HCT116 (cell line): ENCODE measurements at regions not wholly inside any gene's neighbourhood (a gene's known extent, or its start where the extent isn't known, plus 50 kb on each side); places are given as distances from the start of the nearest gene placed in this dataset.

ENCODE experiments used
- ATAC-seq: fragments of 200-7000 bp; cut with Tn5 transposase; 2 replicates; pipeline ENCODE4 v1.9.1; 2020; ENCODE audit warnings: mild to moderate bottlenecking, moderate library complexity
- BruUV-seq: library from RNA; stranded (reverse); fragments of 400-500 nt; replicated peaks from 2 replicates; lab custom pipeline; 2021; lab: Mats Ljungman, UMichigan
- CTCF ChIA-PET: fragments of 300-600 bp; sonication (Branson Sonifier 250); formaldehyde crosslinking; loops from one replicate; lab custom pipeline; 2021; ENCODE audit warnings: antibody characterized with exemption; lab: Charles Lee
- POLR2A ChIA-PET: fragments of 300-600, 350-600 bp; sonication (Branson Sonifier 250); formaldehyde crosslinking; loops from one replicate; lab custom pipeline; 2021; ENCODE audit warnings: antibody characterized with exemption; lab: Charles Lee
- RAD21 ChIA-PET, 2 experiments: fragments of 300-600 bp; sonication (Branson Sonifier 250); formaldehyde crosslinking; loops; one replicate each; lab custom pipeline; 2023; ENCODE audit warnings: low total read pairs in 2 of 2; ENCODE audit not compliant: uncharacterized antibody in 2 of 2, unreplicated experiment in 2 of 2, low non-redundant PET in 1 of 2; lab: Charles Lee
- DNase-seq: peaks from one replicate; pipeline ENCODE4 v3.0.0-alpha.2; 2010; ENCODE audit warnings: low read depth, low spot score
- H2AFZ ChIP-seq: fragments of 200-600 bp; shearing (Covaris generic), sonication (generic); 2 replicates; pipeline ENCODE4 v1.6.1; 2017; ENCODE audit warnings: low read depth, mixed run types, mixed read lengths, antibody characterized with exemption, low read length; ENCODE audit not compliant: poor library complexity, severe bottlenecking
- H3K27ac ChIP-seq: 2 replicates; pipeline ENCODE4 v1.5.1; 2012; ENCODE audit warnings: low read depth, low read length
- H3K27me3 ChIP-seq: fragments of 200-600 bp; sonication (generic); 2 replicates; pipeline ENCODE4 v1.6.1; 2016; ENCODE audit warnings: mixed run types, low read length, mixed read lengths; ENCODE audit not compliant: insufficient read depth
- H3K36me3 ChIP-seq, 2 experiments: fragments of 200-500 bp in 1 of 2; fragments of 200-600 bp in 1 of 2; sonication (Bioruptor generic) in 1 of 2; sonication (generic) in 1 of 2; 2 replicates each; pipeline versions ENCODE4 v1.5.1 to v1.6.1; 2014 to 2016; ENCODE audit warnings: low read length in 2 of 2, inconsistent platforms in 1 of 2, mixed read lengths in 1 of 2, mixed run types in 1 of 2; ENCODE audit not compliant: insufficient read depth in 2 of 2, control insufficient read depth in 1 of 2
- H3K4me1 ChIP-seq, 2 experiments: fragments of 200-600 bp in 1 of 2; sonication (generic) in 1 of 2; 2 replicates each; pipeline versions ENCODE4 v1.5.1 to v1.6.1; 2012 to 2017; ENCODE audit warnings: low read length in 2 of 2, inconsistent platforms in 1 of 2, mild to moderate bottlenecking in 1 of 2, mixed read lengths in 1 of 2, mixed run types in 1 of 2, moderate library complexity in 1 of 2; ENCODE audit not compliant: insufficient read depth in 2 of 2, control insufficient read depth in 1 of 2
- H3K4me2 ChIP-seq: fragments of 200-600 bp; sonication (generic); 2 replicates; pipeline ENCODE4 v1.6.1; 2017; ENCODE audit warnings: mixed run types, low read length, mixed read lengths
- H3K4me3 ChIP-seq, 2 experiments: fragments of 200-600 bp in 1 of 2; sonication (generic) in 1 of 2; replicated peaks in 1 of 2; 2 replicates each; pipeline ENCODE4 v1.5.1; 2011 to 2016; ENCODE audit warnings: low read length in 2 of 2, control low read depth in 1 of 2, low read depth in 1 of 2, mild to moderate bottlenecking in 1 of 2, mixed read lengths in 1 of 2, mixed run types in 1 of 2
- H3K79me2 ChIP-seq: fragments of 200-600 bp; sonication (generic); 2 replicates; pipeline ENCODE4 v1.6.1; 2017; ENCODE audit warnings: mild to moderate bottlenecking, mixed run types, low read length, moderate library complexity, mixed read lengths; ENCODE audit not compliant: insufficient read depth
- H3K9ac ChIP-seq: fragments of 200-600 bp; sonication (generic); 2 replicates; pipeline ENCODE4 v1.6.1; 2016; ENCODE audit warnings: low read length, mixed read lengths
- H3K9me2 ChIP-seq: fragments of 200-600 bp; sonication (generic), shearing (Covaris generic); 2 replicates; pipeline ENCODE4 v1.6.1; 2017; ENCODE audit warnings: mixed run types, mild to moderate bottlenecking, moderate library complexity; ENCODE audit not compliant: insufficient read depth
- H3K9me3 ChIP-seq, 2 experiments: fragments of 200-500 bp in 1 of 2; fragments of 200-600 bp in 1 of 2; sonication (Bioruptor generic) in 1 of 2; sonication (generic) in 1 of 2; 2 replicates each; pipeline ENCODE4 v1.6.1; 2014 to 2017; ENCODE audit warnings: low read length in 2 of 2, mixed read lengths in 2 of 2, inconsistent platforms in 1 of 2, low read depth in 1 of 2, mild to moderate bottlenecking in 1 of 2, mixed run types in 1 of 2, moderate library complexity in 1 of 2; ENCODE audit not compliant: control insufficient read depth in 1 of 2, insufficient read depth in 1 of 2
- H4K20me1 ChIP-seq: fragments of 200-600 bp; sonication (generic), shearing (Covaris generic); 2 replicates; pipeline ENCODE4 v1.6.1; 2017; ENCODE audit warnings: mixed run types, mild to moderate bottlenecking, moderate library complexity; ENCODE audit not compliant: insufficient read depth
- CTCF ChIP-seq, 3 experiments: fragments of 200-600 bp in 1 of 3; sonication (generic) in 1 of 3; IDR thresholded peaks in 2 of 3; conservative IDR thresholded peaks in 1 of 3; 2 replicates each; pipeline ENCODE4 v1.5.1; 2012 to 2017; ENCODE audit warnings: low read depth in 2 of 3, low read length in 2 of 3, antibody characterized with exemption in 1 of 3, borderline replicate concordance in 1 of 3, control low read depth in 1 of 3, mild to moderate bottlenecking in 1 of 3, mixed read lengths in 1 of 3, mixed run types in 1 of 3, moderate library complexity in 1 of 3; ENCODE audit not compliant: insufficient read depth in 1 of 3
- EGR1 ChIP-seq: IDR thresholded peaks from 2 replicates; pipeline ENCODE4 v1.6.1; 2012; ENCODE audit warnings: low read depth
- EZH2phosphoT487 ChIP-seq: fragments of 200-600 bp; IDR thresholded peaks from 2 replicates; pipeline ENCODE4 v1.6.1; 2018; ENCODE audit warnings: antibody characterized with exemption, borderline replicate concordance
- FOSL1 ChIP-seq: IDR thresholded peaks from 2 replicates; pipeline ENCODE4 v1.6.1; 2012; ENCODE audit warnings: low read depth
- MAX ChIP-seq: IDR thresholded peaks from 2 replicates; pipeline ENCODE4 v1.6.1; 2012
- POLR2A ChIP-seq: IDR thresholded peaks from 2 replicates; pipeline ENCODE4 v1.7.0; 2011; ENCODE audit warnings: borderline replicate concordance; ENCODE audit not compliant: insufficient read depth, insufficient read length; ENCODE audit errors: extremely low read depth
- RAD21 ChIP-seq: IDR thresholded peaks from 2 replicates; pipeline ENCODE4 v1.6.1; 2012; ENCODE audit warnings: low read depth, mild to moderate bottlenecking
- ZFX ChIP-seq: fragments of 450-650 bp; IDR thresholded peaks from 2 replicates; pipeline ENCODE4 v1.6.1; 2017
- ZNF274 ChIP-seq: fragments of 200-500 bp; sonication (Bioruptor generic); IDR thresholded peaks from 2 replicates; pipeline ENCODE4 v1.6.1; 2014; ENCODE audit warnings: mild to moderate bottlenecking, low read depth, low read length, inconsistent platforms
- intact Hi-C: fragments of 100-400 bp; cut with micrococcal nuclease; formaldehyde crosslinking; loops from 2 replicates; pipeline ENCODE4 v1.10.0; 2022
- TF ChIP-seq, protein P1 (sequence below): IDR thresholded peaks from 2 replicates; pipeline ENCODE4 v1.6.1; 2011; ENCODE audit warnings: mild to moderate bottlenecking, low read length, moderate library complexity; ENCODE audit not compliant: insufficient replicate concordance; ENCODE audit errors: extremely low read depth

DNA sequence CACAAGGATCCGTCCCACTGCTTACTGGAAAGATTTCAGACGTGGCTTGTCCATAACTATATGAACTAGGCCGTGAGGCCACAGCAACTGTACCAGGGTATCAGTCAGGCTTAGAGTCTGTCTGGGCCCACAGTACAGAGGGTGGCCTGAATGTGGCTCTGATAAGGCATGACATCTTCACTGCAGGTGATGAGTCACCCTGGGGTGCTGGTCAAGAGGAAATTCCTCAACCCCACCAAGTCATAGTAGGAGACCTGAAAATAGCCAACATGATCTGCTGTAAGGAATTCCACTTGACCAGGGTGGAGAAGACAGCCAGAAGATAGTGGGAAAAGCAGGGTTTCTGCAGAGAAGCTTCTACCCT, 107.7 kb downstream of the INHBB start (continued):
- TF ChIP-seq, protein P1, sequence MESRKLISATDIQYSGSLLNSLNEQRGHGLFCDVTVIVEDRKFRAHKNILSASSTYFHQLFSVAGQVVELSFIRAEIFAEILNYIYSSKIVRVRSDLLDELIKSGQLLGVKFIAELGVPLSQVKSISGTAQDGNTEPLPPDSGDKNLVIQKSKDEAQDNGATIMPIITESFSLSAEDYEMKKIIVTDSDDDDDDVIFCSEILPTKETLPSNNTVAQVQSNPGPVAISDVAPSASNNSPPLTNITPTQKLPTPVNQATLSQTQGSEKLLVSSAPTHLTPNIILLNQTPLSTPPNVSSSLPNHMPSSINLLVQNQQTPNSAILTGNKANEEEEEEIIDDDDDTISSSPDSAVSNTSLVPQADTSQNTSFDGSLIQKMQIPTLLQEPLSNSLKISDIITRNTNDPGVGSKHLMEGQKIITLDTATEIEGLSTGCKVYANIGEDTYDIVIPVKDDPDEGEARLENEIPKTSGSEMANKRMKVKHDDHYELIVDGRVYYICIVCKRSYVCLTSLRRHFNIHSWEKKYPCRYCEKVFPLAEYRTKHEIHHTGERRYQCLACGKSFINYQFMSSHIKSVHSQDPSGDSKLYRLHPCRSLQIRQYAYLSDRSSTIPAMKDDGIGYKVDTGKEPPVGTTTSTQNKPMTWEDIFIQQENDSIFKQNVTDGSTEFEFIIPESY: no peak
- TF ChIP-seq ZFX: no peak
- TF ChIP-seq, all 23 proteins: peak for 0

DNA sequence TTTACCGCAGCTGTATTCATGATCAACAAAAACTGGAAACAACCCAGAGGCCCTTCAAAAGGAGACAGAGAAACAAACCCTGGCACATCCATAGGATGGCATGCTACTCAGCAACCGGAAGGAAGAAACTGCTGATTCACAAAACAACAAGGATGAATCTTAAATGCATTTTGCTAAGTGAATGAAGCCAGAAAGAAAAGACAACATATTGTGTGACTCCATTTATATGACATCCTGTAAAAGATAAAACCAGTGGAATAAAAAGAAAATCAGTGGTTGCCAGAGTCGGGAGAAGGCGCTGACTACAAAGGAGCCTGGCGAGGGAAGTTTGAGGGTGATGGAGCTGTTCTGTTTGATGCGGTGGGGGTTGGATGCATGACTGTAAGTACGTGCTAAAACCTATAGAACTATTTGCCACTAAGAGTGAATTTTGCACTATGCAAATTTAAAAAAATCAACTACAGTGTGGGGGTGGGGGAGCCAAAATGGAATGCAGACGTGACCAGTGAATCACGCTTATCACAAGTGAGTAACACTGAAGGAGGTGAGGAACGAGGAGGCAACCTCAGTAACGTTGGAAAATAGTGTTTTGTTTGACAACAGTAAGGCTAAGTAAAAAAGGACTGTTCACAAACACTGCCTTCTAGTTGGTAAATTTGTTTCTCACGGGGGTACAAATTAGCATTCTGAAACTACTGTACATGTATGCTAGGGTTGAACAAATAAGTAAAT, 108.9 kb downstream of the INHBB start:
- no peaks in the 10 kb centered on the region; a peak in 1 of 4 replicates for H3K9me3 ChIP-seq
- ChIA-PET CTCF (no interaction called here), POLR2A (no interaction called here), RAD21 (no interaction called here)
- no peaks in the 10 kb centered on the region for H3K79me2 ChIP-seq
- H3K27me3 ChIP-seq: no peaks in the 10 kb centered on the region
- H2AFZ ChIP-seq: no peak overlapping the region
- DNase-seq (no peak), ATAC-seq (no peak)
- H4K20me1 ChIP-seq: no peaks in the 10 kb centered on the region
- H3K36me3 ChIP-seq: no peaks in the 10 kb centered on the region
- no peak overlapping the region for H3K4me3 ChIP-seq
- BruUV-seq: no TSS peak
- H3K4me2 ChIP-seq: no peak overlapping the region
- TF ChIP-seq EZH2phosphoT487: no peak
- peaks cover 0 to 11% of the 10 kb centered on the region in 2 experiments; a peak in 2 of 4 replicates for H3K4me1 ChIP-seq
- no peaks in the 10 kb centered on the region for H3K9me2 ChIP-seq
- no peak overlapping the region for H3K27ac ChIP-seq
- intact Hi-C loops: no loop called here
- H3K9ac ChIP-seq: no peak overlapping the region

- no peak overlapping the region for H3K4me3 ChIP-seq
- DNase-seq (no peak), ATAC-seq (no peak)
- H2AFZ ChIP-seq: no peak overlapping the region
- no peaks in the 10 kb centered on the region for H3K36me3 ChIP-seq
- no peaks in the 10 kb centered on the region for H3K79me2 ChIP-seq
- peaks cover 0 to 11% of the 10 kb centered on the region in 2 experiments; a peak in 2 of 4 replicates for H3K4me1 ChIP-seq
- intact Hi-C loops: no loop called here
- H3K9me3 ChIP-seq: no peaks in the 10 kb centered on the region; a peak in 1 of 4 replicates
- CTCF ChIA-PET: no interaction called here
- no peak overlapping the region for H3K4me2 ChIP-seq
- POLR2A ChIA-PET: no interaction called here
- no peaks in the 10 kb centered on the region for H3K9me2 ChIP-seq
- no peaks in the 10 kb centered on the region for H4K20me1 ChIP-seq
- RAD21 ChIA-PET: no interaction called here
- no peak overlapping the region for H3K9ac ChIP-seq
- H3K27ac ChIP-seq: no peak overlapping the region
- H3K27me3 ChIP-seq: no peaks in the 10 kb centered on the region
- no TSS peak for BruUV-seq
- TF ChIP-seq EZH2phosphoT487 (no peak), MAX (no peak), ZNF274 (no peak), RAD21 (no peak), CTCF (IDR thresholded peaks at IDR 0.05 in 2 of 3, conservative IDR thresholded peaks at IDR 0.05 in 1 of 3; ENCODE audit: borderline replicate concordance in 1 of 3, insufficient read depth in 1 of 3, low read depth in 2 of 3, low read length in 2 of 3) (no peak), FOSL1 (no peak), ZFX (no peak), POLR2A (no peak), EGR1 (no peak)
- TF ChIP-seq, protein P1: no peak
Observed at GRCh38 chr2:120455390-120455789, 109.5 kb downstream of the INHBB start.
